HG02678 (cell line): ENCODE measurements at regions not wholly inside any gene's neighbourhood (a gene's known extent, or its start where the extent isn't known, plus 50 kb on each side); places are given as distances from the start of the nearest gene placed in this dataset.
"Not testable (repeated sequence)": the region's sequence is repeated elsewhere in the genome, so short reads cannot be mapped to it uniquely, and the experiment has no call there.

Experiments
- ATAC-seq: cut with Tn5 transposase; IDR thresholded peaks from one replicate; pipeline ENCODE4 v1.9.1; 2021; ENCODE audit warnings: mild to moderate bottlenecking, moderate library complexity; ENCODE audit not compliant: unreplicated experiment

DNA sequence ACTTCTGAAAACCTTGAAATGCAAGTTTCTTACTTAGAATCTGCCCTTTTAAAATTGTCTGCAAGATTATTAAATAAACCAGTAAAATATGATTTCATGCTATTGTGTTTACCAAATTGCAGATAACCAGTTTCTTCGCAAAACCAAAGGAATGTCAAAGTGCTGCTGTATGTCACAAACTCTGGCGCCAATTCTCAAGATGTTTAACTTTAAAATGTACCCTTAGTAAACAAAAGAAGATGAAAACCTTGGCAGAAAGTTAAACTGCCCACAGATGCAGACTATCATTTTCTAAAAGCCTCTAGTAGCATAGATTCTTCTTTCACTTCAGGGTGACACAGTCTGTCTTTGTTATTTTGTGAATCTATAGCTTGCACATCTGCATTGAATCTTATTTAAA, 189.2 kb downstream of the SLITRK6 start:
- ATAC-seq = no peak

DNA sequence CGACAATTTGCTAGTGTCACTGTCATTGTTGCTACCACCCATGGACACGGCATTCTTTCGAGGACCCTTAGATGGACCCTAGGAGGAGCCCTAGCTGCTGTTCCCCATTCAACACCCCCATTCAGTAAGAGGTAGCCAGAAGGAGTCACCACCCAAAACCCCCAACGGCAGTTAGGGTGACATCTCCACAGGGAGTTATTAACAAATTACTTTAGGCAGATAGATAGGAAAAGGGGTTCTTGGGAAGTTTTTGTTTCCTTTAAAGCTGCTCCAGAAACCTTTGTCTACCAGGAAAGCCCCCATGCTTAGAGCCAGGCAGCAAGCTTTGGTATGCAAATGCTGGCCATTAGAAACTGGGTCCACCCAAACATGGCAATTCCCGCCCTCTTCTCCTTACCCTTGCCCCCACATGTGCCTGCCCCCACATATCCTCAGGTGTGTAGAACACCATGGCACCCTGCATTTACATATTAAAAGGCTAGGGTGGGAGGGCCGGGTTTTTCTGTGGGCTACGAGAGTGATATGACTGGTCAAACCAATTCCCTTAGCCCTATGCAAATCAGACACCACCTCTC, 190.9 kb downstream of the SLITRK6 start:
- ATAC-seq = no peak

DNA sequence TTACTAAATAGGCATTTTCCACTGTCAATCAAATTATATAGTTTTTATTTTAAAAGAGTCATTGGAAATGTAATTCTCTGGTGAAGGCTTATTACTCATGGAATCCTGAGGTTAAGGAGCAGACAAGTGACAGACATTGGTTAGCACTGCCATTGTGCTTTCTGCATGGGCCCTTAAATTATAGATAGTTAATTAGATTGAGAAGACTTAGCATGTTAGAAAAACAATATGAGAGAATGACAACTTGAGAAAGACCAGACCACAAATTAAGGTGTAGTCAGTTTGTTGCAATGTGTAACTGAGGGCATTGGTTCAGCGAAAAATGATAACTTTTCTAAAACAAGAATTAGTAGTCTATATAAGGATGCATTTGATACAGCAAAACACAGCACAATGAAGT, 195.5 kb downstream of the SLITRK6 start:
- ATAC-seq = no peak

DNA sequence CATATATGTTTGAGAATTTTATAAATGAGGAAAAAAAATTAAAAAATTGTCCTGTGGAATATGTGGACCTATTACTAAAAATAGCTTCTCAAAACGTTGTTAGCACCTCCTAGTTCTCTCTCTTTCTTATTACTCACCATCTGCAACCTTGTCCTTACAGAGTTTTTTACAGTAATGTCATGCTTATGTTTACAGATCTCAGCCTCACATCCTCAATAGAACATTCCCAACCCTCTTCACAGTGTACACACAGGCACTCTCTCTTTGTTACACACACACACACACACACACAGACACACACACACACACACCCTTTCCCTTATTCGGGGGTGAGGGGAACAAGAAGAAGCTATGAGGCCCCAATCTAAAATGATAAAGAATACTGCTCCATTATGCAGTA, 197.7 kb downstream of the SLITRK6 start:
- ATAC-seq = no peak

DNA sequence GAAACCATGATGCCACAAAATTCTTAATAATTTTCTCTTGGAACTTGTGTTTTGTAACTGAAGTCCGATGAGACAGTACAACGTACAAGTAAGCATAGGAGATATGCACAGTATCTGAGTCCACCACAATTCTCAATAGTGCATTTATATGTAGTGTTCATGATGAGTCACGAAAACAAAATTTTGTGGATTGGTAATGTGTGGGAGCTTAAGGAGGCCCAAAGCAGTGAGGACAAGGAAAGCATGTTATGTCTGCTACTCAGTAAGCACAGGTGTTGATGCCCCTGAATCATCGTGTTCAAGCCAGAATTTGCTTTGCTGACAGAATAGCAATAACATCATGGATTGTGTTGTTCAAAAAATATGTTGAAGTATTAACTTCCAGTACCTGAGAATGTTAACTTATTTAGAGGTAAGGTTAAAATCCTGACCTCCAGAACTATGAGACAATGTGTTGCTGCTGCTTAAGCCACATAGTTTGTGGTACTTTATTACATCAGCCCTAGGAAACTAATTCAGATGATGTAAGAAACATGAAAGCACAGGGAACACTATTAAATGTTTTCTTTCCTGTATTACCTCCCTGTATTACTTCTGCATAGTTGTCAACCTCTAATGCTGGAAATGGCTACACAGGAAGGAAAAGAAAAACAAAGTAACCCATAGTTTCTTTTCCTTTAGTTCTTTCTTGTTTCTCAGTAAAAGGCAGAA, 201.3 kb downstream of the SLITRK6 start:
- no peak for ATAC-seq

DNA sequence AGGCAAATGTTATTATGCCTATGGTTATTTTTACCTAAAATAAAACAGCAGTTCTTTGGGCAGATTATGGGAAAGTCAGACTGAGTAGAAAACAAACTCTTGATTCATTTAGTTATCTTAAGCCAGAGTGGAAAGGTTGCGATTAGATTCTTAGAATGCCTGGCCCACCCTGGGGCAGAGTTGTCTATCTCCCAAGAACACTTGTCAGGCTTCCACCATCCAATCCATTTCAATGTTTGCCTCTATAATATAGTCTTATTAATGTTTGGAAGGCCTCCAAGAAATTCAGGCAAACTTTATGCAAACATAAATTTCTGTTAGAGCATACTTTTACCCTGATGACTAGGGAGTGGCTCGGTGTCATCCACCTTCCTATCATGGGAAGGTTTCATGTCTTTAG, 207.0 kb downstream of the SLITRK6 start:
- no peak for ATAC-seq

DNA sequence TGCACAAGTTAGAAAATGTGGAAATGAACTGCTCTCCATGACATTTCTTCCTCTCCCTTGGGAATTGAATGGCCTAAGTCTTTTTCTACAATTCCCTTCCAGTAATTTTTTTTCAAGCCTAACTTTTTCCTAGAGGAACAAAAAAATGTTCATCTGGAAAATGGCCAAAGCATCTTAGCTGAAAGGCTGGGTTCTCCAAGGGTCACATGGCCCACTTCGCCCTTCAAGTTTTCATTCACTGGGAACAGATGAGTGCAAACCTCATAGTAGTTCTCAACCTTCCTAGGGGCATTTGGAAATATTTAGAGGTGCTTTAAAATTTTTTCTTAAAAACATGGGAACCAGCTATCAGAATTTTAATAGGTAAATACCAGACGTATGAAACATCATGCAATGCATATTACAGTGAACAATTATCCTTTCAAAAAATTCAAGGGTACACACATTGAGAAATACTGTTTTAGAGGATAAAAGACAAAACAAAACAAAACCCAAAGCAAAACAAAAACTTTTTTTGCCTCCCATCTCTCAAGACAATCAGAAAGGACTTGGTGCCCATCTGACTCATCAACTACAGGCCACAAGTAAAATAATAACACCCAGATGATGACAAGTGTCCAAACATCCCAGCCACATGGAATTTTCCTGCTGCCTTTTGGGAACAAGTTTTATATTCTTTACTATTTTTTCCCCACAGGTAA, 208.8 kb downstream of the SLITRK6 start:
- ATAC-seq = no peak

DNA sequence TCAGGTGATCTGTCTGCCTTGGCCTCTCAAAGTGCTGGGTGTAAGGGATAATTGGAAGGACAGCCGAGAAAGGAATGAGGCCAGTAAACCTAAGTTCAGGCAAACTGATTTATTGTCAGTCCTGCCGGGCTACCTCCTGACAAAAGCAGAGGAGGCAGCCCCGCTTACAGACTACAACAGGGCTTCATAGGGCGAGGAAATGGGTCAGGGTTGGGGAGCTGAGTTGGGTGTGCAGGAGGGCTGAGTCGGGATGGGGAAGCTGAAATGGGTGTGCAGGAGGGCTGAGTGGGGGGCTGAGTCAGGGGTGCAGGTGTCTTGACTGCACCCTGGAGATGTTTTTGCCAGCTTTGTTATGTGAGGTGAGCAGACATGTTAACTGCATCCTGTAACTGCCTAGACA, 210.2 kb downstream of the SLITRK6 start:
- ATAC-seq = no peak

DNA sequence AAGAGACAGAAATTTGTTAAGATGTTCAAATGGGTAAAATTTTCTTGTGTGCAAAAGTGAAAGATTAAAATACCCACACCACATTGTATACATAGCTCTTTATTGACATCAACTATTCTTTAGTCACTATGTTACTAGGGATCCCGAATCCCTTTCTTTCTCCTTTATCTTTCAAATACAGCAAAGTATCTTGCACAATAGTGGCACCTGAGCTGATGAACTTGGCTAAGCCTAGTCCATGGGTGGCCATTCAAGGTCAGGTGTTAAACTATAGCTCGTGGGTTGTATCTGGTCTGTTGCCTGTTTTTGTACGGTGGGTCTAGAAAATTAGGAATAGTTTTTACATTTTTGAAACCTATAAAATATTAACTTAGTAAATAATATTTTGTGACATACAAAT, 210.9 kb downstream of the SLITRK6 start:
- no peak for ATAC-seq

DNA sequence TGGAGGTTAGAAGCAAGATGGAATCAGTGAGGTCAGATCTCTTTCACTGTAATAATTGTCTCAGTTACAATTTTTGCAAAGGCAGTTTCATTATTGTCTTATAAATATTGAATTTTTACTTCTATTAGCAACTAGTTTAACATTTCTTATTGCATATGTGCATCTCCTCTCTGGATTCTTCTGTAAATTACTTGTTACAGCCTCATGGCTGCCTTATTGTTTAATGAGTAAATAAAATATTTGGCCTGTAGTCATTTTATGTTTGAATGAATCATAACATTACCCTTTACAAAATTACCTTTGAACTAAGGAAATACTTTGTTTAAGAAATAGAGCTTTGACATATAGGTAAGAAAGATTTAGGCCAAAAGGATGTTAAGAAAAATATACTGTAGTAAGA, 212.4 kb downstream of the SLITRK6 start:
- ATAC-seq = no peak

DNA sequence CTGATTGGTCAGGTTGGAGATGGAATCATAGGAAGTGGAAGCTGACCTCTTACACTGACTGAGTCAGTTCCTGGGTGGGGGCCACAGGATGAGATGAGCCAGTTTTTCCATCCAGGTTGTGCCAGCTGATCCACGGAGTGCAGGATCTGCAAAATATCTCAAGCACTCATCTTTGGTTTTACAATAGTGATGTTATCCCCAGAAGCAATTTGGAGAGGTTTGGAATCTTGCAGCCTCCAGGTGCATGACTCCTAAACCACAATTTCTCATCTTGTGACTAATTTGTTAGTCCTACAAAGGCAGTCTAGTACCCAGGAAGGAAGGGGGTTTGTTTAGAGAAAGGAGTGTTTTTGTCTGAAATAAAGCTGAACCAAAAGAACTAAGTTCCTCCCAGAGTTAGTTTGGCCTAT, 212.8 kb downstream of the SLITRK6 start:
- ATAC-seq = no peak

DNA sequence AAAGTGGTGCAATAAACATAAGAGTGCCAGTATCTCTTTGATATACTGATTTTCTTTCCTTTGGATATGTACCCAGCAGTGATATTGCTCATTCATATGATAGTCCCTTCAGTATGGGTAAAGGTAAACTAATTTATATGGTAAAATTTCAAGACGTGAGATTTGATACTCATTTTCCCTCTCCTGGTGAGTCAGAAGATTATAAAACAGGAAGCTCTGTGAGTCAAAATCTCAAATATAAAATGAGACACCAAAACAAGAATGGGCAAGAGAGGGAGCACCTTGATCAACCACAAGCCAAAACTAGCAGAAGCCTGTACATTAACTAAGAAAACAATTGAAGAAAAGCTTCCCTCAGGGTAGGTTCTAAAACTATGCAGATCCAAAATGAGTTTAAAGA, 216.3 kb downstream of the SLITRK6 start:
- no peak for ATAC-seq

DNA sequence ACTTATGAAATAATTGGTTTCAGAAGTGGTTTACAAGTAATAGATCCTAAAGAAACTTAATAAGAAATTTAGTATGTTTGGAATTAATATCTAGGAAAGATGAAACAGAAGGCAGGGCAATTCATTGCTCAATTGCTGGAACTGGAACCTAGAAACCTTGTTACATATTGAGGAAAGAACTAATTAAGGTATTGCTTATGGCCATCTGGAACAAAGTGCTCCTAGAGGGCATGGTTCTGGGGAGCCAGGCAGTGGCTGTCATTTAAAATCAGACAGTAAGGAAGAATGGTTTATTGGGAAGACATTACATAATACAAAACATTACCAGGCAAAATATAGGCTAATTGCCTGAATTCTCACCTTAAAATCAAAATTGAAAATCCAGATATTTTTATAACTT, 224.1 kb downstream of the SLITRK6 start:
- ATAC-seq = no peak

DNA sequence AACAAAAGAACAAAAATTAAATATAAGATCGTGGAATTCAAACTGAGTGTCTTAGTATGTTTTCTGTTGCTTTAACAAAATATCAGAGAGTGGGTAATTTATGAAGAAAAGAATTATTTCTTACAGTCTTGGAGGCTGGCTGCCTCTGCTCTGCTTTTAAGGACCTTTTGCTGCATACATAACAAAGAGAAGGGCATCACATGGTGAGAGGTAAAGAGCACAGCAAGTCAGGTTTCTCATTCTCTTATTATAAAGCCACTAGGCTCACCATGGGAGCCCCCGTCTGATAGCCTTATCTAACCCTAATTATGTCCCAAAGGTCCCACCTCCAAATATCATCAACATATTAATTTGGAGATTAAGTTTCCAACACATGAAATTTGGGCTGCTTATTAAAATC, 231.3 kb downstream of the SLITRK6 start:
- no peak for ATAC-seq

DNA sequence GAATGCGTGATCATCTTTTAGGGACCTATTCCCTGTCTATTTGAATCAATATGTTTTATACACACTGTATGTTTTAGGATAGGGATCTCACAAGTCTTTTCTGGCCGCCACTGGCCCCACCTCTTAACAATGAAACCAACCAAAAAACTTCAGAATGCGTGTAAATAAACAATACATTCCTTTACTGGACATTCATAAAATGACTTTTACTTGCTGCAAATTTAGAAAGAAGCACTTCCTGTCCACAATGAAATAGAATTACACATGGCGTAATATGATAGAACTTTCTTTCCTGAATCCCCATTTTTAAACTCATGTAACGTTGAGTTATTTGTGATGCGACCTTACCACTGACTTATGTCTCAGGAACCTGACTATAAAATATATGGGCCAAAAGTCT, 233.6 kb downstream of the SLITRK6 start:
- ATAC-seq = no peak

DNA sequence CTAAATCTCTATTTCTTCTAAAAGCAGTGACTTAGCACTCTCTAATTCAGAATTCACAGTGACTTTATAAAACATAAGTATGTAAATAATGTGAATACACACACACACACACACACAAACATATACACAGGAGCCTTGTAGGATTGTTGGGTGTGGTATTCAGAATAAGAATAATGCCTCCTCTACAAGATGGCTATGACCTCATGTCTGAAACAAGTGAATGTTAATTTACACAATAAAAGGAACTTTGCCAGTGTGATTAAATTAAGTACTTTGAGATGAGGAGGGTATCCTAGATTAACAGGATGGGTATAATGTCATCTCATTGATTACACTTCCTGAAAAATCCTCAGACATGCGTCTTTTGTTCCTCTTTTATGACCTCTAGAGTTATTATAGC, 234.6 kb downstream of the SLITRK6 start:
- ATAC-seq = no peak

DNA sequence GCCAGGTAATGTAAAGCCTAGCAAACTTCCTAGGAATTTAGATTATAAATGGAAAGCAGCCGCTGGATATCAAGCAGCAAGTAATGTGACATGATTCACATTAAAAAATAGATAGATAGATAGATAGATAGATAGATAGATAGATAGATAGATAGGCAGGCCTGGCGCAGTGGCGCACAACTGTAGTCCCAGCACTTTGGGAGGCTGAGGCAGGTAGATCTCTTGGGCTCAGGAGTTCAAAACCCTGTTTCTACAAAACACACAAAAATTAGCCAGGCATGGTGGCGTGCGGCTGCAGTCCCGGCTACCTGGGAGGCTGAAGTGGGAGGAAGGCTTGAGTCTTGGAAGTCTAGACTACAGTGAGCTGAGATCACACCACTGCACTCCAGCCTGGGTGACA, 236.9 kb downstream of the SLITRK6 start:
- ATAC-seq = no peak

DNA sequence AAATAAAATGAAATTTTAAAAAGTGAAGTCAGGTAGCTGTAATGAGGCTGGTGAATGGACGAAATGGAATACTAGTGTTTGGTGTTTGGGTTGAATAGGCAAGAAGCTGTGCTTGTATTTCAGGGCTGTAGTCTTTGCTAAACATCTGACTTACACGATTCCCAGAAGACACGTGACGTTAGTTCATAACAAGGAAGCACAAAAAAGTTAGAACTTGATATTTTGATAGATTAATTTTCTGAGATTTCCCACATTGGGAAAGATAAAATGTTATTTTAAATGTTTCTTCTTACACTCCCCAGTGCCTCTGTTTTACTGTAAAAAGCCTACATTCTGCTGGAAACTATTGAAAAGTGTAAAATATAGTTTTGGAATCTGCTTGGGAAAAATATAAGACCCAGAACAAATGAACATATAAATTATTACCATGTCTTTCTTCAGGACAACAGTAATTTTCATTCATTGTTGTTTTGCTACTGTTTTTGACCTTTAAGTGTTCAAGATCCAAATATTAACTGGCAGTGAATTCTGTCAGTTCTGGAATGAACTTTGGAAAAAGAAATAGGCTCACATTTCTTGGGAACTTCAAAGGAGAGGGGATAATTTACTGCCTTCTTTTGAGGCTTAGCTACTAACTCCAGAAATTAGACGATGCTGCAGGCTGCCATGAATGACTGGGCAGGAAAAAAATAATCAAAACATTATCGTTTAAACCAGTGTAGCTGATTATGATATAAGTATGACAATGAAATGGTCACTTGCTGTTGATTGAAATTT, 241.3 kb downstream of the SLITRK6 start:
- ATAC-seq = no peak

DNA sequence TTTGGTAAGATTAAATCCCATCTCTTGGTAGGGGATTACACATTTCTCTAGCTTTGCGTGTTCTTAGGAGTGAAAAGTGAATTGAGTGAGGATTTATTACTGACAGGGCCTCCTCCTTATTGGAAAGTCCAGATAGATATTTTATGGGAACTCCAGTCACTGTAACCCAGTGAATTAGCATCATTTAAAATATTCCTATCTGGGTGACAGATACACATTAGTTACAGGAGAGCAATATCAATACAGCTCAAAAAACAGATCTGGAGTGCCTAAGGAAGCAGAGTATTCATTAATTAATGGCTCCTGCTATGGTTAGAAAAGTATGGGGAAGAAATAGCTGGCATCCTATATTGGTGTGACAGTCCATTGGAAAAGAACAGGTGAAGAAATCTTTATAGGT, 248.2 kb downstream of the SLITRK6 start:
- no peak for ATAC-seq

DNA sequence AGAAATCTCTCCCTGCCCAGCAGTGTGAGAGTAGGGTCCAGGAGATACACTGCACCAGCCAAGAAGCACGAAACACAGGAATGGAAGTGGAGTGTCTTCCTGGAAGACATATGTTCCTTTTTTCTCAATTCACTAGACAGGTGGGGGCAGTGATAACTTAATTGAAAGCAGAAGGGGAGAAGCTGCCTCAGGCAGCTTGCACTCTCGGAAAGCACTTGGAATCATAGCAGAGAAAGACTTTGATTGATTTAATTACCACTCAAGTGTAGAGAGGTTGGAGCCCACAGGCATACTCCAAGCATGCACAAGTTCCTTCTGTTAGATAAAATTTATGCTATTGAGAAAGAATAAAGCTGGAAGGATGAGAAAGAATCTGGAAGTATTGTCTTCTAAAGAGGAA, 249.4 kb downstream of the SLITRK6 start:
- no peak for ATAC-seq

DNA sequence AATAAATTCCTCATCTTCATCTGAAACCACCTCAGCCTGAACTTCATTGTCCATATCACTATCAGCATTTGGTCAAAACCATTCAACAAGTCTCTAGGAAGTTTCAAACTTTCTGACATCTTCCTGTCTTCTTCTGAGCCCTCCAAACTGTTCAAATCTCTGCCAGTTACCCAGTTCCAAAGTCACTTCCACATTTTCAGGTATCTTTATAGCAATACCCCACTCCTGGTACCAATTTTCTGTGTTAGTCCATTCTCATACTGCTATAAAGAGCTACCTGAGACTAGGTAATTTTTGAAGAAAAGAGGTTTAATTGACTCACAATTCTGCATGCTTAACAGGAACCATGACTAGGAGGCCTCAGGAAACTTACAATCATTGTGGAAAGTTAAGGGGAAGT, 250.4 kb downstream of the SLITRK6 start:
- not testable (repeated sequence) for ATAC-seq

DNA sequence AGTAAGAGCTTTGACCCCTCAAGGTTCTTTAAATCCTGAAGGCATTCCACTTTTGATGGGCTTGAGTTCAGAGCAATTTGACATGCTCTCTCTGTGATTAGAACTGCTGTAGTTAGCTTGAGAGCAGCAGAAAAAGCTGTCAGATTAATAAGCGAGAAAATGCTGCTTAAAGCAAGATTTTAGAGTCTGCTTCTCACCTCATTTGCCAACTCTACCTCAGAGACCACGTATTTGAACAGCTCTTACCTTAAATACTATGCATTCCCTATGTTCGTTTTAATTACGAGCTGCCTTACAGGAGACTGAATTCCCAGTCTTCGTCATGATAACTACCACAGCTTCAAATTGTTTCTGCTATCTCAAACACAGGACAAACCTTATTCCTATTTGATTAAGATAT, 253.4 kb downstream of the SLITRK6 start:
- no peak for ATAC-seq
